Lung microvascular endothelial cell (primary cell): ENCODE measurements at regions not wholly inside any gene's neighbourhood (a gene's known extent, or its start where the extent isn't known, plus 50 kb on each side); places are given as distances from the start of the nearest gene placed in this dataset.
A peak's percentile ranks its signal among the peaks of the same experiment; 100 is the strongest.
"Not testable (repeated sequence)": the region's sequence is repeated elsewhere in the genome, so short reads cannot be mapped to it uniquely, and the experiment has no call there.

ENCODE experiments used
- DNase-seq, 2 donors: peaks; one replicate each; pipeline versions ENCODE4 v3.0.0 to v3.0.0-alpha.2; 2010; ENCODE audit warnings: low read depth in 2 of 2

- not testable (repeated sequence) for DNase-seq
Measured at GRCh38 chr1:66424530-66424929, 109.4 kb upstream of the SGIP1 start.

- no peak for DNase-seq
Measured at GRCh38 chr1:66426239-66426853, 107.6 kb upstream of the SGIP1 start.

- not testable (repeated sequence) for DNase-seq
Measured at GRCh38 chr1:66430815-66431214, 103.1 kb upstream of the SGIP1 start.

GRCh38 chr1:66431999-66432398 is 102.0 kb upstream of the SGIP1 start:
- no peak for DNase-seq

GRCh38 chr1:66433611-66434010 is 100.3 kb upstream of the SGIP1 start:
- no peak for DNase-seq

- DNase-seq = peak in 1 of 2 donors; percentile 19
Measured at GRCh38 chr1:66434096-66434495, 99.9 kb upstream of the SGIP1 start.

- DNase-seq = no peak
Measured at GRCh38 chr1:66435541-66435940, 98.4 kb upstream of the SGIP1 start.

- DNase-seq = peak; percentile 41 to 49
Measured at GRCh38 chr1:66436378-66437135, 97.4 kb upstream of the SGIP1 start.

- DNase-seq = no peak
Measured at GRCh38 chr1:66437136-66437401, 96.9 kb upstream of the SGIP1 start.

GRCh38 chr1:66438062-66438461 is 95.9 kb upstream of the SGIP1 start:
- peak in 1 of 2 donors; percentile 60 for DNase-seq

GRCh38 chr1:66438501-66438900 is 95.5 kb upstream of the SGIP1 start:
- peak; percentile 32 to 90 for DNase-seq

- peak; percentile 36 to 76 for DNase-seq
Measured at GRCh38 chr1:66439031-66439740, 94.8 kb upstream of the SGIP1 start.

GRCh38 chr1:66443793-66444192 is 90.2 kb upstream of the SGIP1 start:
- no peak for DNase-seq

- DNase-seq = no peak
Measured at GRCh38 chr1:66444438-66445265, 89.3 kb upstream of the SGIP1 start.

GRCh38 chr1:66445492-66446181 is 88.3 kb upstream of the SGIP1 start:
- peak; percentile 17 to 70 for DNase-seq

GRCh38 chr1:66446261-66447001 is 87.5 kb upstream of the SGIP1 start:
- peak; percentile 81 to 85 for DNase-seq

GRCh38 chr1:66450043-66450514 is 83.9 kb upstream of the SGIP1 start:
- DNase-seq = no peak

- no peak for DNase-seq
Measured at GRCh38 chr1:66450847-66451246, 83.1 kb upstream of the SGIP1 start.

- peak; percentile 8 to 41 for DNase-seq
Measured at GRCh38 chr1:66452162-66452561, 81.8 kb upstream of the SGIP1 start.

- DNase-seq = no peak
Measured at GRCh38 chr1:66452982-66453381, 81.0 kb upstream of the SGIP1 start.
